HuH-7 (cell line): ENCODE measurements at regions not wholly inside any gene's neighbourhood (a gene's known extent, or its start where the extent isn't known, plus 50 kb on each side); places are given as distances from the start of the nearest gene placed in this dataset.
"Not testable (repeated sequence)": the region's sequence is repeated elsewhere in the genome, so short reads cannot be mapped to it uniquely, and the experiment has no call there.

Experiments
- DNase-seq: peaks from one replicate; pipeline ENCODE4 v3.0.0; 2011; ENCODE audit warnings: low spot score

GRCh38 chr9:74348777-74349176 is 148.4 kb upstream of the RORB start:
- DNase-seq: no peak

GRCh38 chr9:74355107-74355506 is 142.0 kb upstream of the RORB start:
- DNase-seq: no peak

GRCh38 chr9:74357577-74357976 is 139.6 kb upstream of the RORB start:
- DNase-seq: no peak

- no peak for DNase-seq
Measured at GRCh38 chr9:74358959-74359358, 138.2 kb upstream of the RORB start.

- DNase-seq: no peak
Measured at GRCh38 chr9:74361508-74361907, 135.6 kb upstream of the RORB start.

GRCh38 chr9:74362423-74362822 is 134.7 kb upstream of the RORB start:
- DNase-seq: no peak

GRCh38 chr9:74366111-74366510 is 131.0 kb upstream of the RORB start:
- no peak for DNase-seq

GRCh38 chr9:74369844-74370243 is 127.3 kb upstream of the RORB start:
- no peak for DNase-seq

GRCh38 chr9:74373348-74373747 is 123.8 kb upstream of the RORB start:
- DNase-seq: no peak

GRCh38 chr9:74379718-74380117 is 117.4 kb upstream of the RORB start:
- peak; percentile 17 for DNase-seq

- DNase-seq: no peak
Measured at GRCh38 chr9:74391816-74392215, 105.3 kb upstream of the RORB start.

GRCh38 chr9:74403581-74403980 is 93.6 kb upstream of the RORB start:
- no peak for DNase-seq

- DNase-seq: no peak
Measured at GRCh38 chr9:74404620-74405019, 92.5 kb upstream of the RORB start.

- no peak for DNase-seq
Measured at GRCh38 chr9:74407166-74407565, 90.0 kb upstream of the RORB start.

- DNase-seq: no peak
Measured at GRCh38 chr9:74412236-74412979, 84.7 kb upstream of the RORB start.

GRCh38 chr9:74413876-74414275 is 83.3 kb upstream of the RORB start:
- no peak for DNase-seq

GRCh38 chr9:74414325-74414724 is 82.8 kb upstream of the RORB start:
- no peak for DNase-seq

- no peak for DNase-seq
Measured at GRCh38 chr9:74415995-74416394, 81.1 kb upstream of the RORB start.

GRCh38 chr9:74424488-74424887 is 72.6 kb upstream of the RORB start:
- DNase-seq: not testable (repeated sequence)

GRCh38 chr9:74431467-74431866 is 65.7 kb upstream of the RORB start:
- no peak for DNase-seq

GRCh38 chr9:74443036-74443750 is 53.9 kb upstream of the RORB start:
- no peak for DNase-seq

GRCh38 chr9:74444369-74444768 is 52.8 kb upstream of the RORB start:
- DNase-seq: no peak
